ENCODE measurements at regions not wholly inside any gene's neighbourhood (a gene's known extent, or its start where the extent isn't known, plus 50 kb on each side); places are given as distances from the start of the nearest gene placed in this dataset.

DNA sequence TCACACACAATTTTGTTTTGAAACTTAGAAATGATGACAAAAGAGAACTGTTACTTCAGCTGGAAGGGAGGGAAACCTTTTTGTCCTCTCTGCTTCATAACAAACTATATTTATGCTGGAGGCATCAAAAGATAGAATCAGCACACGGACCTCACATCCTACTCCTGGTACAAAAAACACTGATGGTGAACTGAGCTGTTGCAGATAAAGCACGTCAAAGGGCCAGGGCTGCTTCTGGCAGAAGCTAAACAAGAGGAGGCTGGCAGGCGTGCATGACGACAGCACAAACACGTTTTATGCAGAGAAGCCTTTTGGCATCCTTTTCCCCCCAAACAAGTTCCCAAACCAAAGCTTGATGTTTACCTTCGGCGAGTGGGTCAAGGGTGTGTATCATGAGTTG lies 169.6 kb downstream of the SLC24A2 start:
- Mint-ChIP-seq H3K27ac (ENCODE audit: unreplicated experiment) (no peak overlapping the region), H3K4me1 (ENCODE audit: unreplicated experiment) (peaks cover 3% of the 10 kb centered on the region), H3K9me3 (ENCODE audit: unreplicated experiment) (no peaks in the 10 kb centered on the region), H3K27me3 (ENCODE audit: unreplicated experiment) (no peaks in the 10 kb centered on the region), H3K36me3 (ENCODE audit: low read depth, unreplicated experiment) (no peaks in the 10 kb centered on the region), H3K4me3 (ENCODE audit: unreplicated experiment) (no peak overlapping the region)
- TF ChIP-seq, protein P1, sequence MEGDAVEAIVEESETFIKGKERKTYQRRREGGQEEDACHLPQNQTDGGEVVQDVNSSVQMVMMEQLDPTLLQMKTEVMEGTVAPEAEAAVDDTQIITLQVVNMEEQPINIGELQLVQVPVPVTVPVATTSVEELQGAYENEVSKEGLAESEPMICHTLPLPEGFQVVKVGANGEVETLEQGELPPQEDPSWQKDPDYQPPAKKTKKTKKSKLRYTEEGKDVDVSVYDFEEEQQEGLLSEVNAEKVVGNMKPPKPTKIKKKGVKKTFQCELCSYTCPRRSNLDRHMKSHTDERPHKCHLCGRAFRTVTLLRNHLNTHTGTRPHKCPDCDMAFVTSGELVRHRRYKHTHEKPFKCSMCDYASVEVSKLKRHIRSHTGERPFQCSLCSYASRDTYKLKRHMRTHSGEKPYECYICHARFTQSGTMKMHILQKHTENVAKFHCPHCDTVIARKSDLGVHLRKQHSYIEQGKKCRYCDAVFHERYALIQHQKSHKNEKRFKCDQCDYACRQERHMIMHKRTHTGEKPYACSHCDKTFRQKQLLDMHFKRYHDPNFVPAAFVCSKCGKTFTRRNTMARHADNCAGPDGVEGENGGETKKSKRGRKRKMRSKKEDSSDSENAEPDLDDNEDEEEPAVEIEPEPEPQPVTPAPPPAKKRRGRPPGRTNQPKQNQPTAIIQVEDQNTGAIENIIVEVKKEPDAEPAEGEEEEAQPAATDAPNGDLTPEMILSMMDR (IDR thresholded peaks at IDR 0.05; ENCODE audit: unreplicated experiment): no peak
- no peak for DNase-seq (ENCODE audit: low spot score)

DNA sequence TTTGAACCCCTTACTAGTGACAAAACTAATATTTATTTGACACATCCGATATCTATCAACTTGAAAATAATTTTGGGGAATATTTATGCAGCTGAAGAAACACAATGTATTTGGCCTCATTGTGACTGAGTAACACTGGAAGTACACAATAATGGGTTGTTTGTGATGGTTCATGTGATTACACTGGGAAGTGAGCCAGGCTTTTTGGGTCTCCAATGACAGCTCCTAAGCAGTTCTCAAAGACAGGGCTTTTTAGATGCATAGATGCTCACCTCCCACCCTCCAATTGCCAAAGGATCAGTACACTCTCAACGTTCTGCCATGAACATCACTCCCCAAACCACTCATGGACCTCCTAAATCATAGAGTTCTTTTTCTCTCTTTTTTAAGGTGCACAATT lies 170.0 kb downstream of the SLC24A2 start:
- no peak for DNase-seq (ENCODE audit: low spot score)
- Mint-ChIP-seq H3K27ac (ENCODE audit: unreplicated experiment) (no peak overlapping the region), H3K27me3 (ENCODE audit: unreplicated experiment) (no peaks in the 10 kb centered on the region), H3K4me1 (ENCODE audit: unreplicated experiment) (no peaks in the 10 kb centered on the region), H3K36me3 (ENCODE audit: low read depth, unreplicated experiment) (no peaks in the 10 kb centered on the region), H3K9me3 (ENCODE audit: unreplicated experiment) (no peaks in the 10 kb centered on the region), H3K4me3 (ENCODE audit: unreplicated experiment) (no peak overlapping the region)
- TF ChIP-seq, protein P1 (IDR thresholded peaks at IDR 0.05; ENCODE audit: unreplicated experiment): no peak

DNA sequence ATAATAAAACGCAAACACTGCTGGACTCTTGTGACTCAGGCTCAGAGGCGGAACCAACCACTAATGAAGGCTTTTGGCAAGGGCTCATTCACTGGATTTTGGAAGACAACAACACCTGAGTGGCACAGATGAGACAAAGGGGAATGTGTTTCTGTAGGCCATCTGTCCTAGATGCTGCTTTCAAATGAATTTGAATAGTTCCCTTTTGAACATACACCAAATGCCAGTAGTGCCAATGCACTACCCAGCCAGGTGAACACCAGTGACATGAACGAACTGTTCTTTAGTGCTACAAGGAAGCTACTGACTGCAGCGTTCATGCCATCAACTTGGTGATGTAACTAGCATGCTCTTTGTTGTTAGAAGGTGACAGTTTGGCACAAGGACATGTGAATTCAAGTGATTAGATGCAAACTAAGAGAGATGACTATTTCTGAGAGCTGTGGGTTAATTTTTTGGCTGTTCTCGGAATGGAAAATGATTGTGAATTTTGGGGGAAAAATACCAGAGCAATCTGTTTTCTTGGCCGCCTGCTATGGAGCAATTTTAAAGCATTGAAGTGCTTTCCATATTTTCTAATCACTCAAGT lies 173.7 kb downstream of the SLC24A2 start:
- Mint-ChIP-seq H3K4me1 (ENCODE audit: unreplicated experiment) (no peaks in the 10 kb centered on the region), H3K27me3 (ENCODE audit: unreplicated experiment) (peaks cover 5% of the 10 kb centered on the region), H3K27ac (ENCODE audit: unreplicated experiment) (no peak overlapping the region), H3K9me3 (ENCODE audit: unreplicated experiment) (no peaks in the 10 kb centered on the region), H3K4me3 (ENCODE audit: unreplicated experiment) (no peak overlapping the region), H3K36me3 (ENCODE audit: low read depth, unreplicated experiment) (no peaks in the 10 kb centered on the region)
- no peak for DNase-seq (ENCODE audit: low spot score)
- TF ChIP-seq, protein P1 (IDR thresholded peaks at IDR 0.05; ENCODE audit: unreplicated experiment): no peak

DNA sequence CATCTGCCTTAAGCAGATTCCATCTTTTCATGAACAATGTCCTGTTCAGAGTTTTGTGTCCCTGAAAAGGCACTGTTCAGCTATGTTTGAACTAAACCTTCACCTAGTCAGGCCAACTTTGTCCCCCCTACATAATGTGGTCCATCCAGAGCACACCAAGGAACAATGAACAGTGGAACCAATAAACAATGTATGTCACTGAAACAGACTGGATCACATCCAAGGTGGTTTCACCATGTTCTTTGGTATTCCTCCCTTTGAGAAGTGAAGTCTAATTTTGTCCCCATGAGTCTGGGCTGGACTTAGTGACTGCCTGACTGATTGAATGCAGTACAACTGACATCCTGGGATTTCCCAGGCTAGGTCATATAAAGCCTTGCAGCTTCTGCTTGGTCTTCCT lies 174.5 kb downstream of the SLC24A2 start:
- H3K27ac Mint-ChIP-seq (ENCODE audit: unreplicated experiment): no peak overlapping the region
- no peaks in the 10 kb centered on the region for H3K9me3 Mint-ChIP-seq (ENCODE audit: unreplicated experiment)
- H3K27me3 Mint-ChIP-seq (ENCODE audit: unreplicated experiment): peaks cover 5% of the 10 kb centered on the region
- TF ChIP-seq, protein P1 (IDR thresholded peaks at IDR 0.05; ENCODE audit: unreplicated experiment): no peak
- H3K4me1 Mint-ChIP-seq (ENCODE audit: unreplicated experiment): no peaks in the 10 kb centered on the region
- no peak for DNase-seq (ENCODE audit: low spot score)
- H3K4me3 Mint-ChIP-seq (ENCODE audit: unreplicated experiment): no peak overlapping the region
- H3K36me3 Mint-ChIP-seq (ENCODE audit: low read depth, unreplicated experiment): no peaks in the 10 kb centered on the region

DNA sequence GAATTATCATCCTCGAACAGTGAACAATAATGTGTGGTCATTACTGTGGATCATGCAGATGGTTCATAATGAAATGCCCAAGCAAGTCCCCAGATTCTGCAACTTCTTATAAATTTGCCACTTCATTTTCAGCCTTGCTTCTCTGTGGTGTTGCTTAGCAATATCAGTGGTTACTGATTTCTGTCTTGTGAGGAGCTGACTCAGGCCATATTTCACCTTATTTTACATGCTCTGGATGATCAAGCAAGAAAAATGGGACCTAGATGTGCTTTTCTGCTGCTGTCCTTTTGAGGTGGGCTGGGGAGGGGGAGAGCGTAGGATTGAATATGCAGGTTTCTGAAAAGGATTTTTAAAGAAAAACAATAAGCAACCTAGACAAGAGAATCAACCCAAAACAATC lies 188.3 kb downstream of the SLC24A2 start:
- no peaks in the 10 kb centered on the region for H3K27me3 Mint-ChIP-seq (ENCODE audit: unreplicated experiment)
- no peak overlapping the region for H3K4me3 Mint-ChIP-seq (ENCODE audit: unreplicated experiment)
- H3K36me3 Mint-ChIP-seq (ENCODE audit: low read depth, unreplicated experiment): no peaks in the 10 kb centered on the region

More for the DNA sequence above, 188.3 kb downstream of the SLC24A2 start:
- DNase-seq (ENCODE audit: low spot score): no peak
- Mint-ChIP-seq H3K9me3 (ENCODE audit: unreplicated experiment) (no peaks in the 10 kb centered on the region), H3K4me1 (ENCODE audit: unreplicated experiment) (no peaks in the 10 kb centered on the region), H3K27ac (ENCODE audit: unreplicated experiment) (no peak overlapping the region)
- TF ChIP-seq, protein P1 (IDR thresholded peaks at IDR 0.05; ENCODE audit: unreplicated experiment): no peak

All from endothelial cell (in vitro differentiated cells).